H1 (cell line): ENCODE measurements at regions not wholly inside any gene's neighbourhood (a gene's known extent, or its start where the extent isn't known, plus 50 kb on each side); places are given as distances from the start of the nearest gene placed in this dataset.

Source experiments
- CTCF ChIA-PET: fragments of 300-600 bp; sonication (Branson Sonifier 250); formaldehyde crosslinking; loops from one replicate; lab custom pipeline; 2021; ENCODE audit not compliant: partially characterized antibody; lab: Charles Lee
- POLR2A ChIA-PET: fragments of 300-600 bp; sonication (Branson Sonifier 250); formaldehyde crosslinking; loops from one replicate; lab custom pipeline; 2021; ENCODE audit warnings: inconsistent platforms; ENCODE audit not compliant: partially characterized antibody; lab: Charles Lee
- DNase-seq, 2 experiments: peaks; one replicate each; pipeline versions ENCODE4 v3.0.0 to v3.0.0-alpha.2; 2010 to 2022; ENCODE audit warnings: low spot score in 2 of 2, low read depth in 1 of 2, mixed read lengths in 1 of 2
- FAIRE-seq: peaks from 2 replicates; lab custom pipeline; 2011; peaks lifted over from hg19 to GRCh38; lab: Jason Lieb, UNC
- H2AFZ ChIP-seq: 2 replicates; pipeline ENCODE4 v1.8.1; 2012; ENCODE audit warnings: low read length, inconsistent platforms
- H2AK5ac ChIP-seq: 2 replicates; pipeline ENCODE4 v1.6.1; 2013; ENCODE audit warnings: low read depth, low read length
- H2BK120ac ChIP-seq: replicated peaks from 2 replicates; pipeline ENCODE3; 2013; ENCODE audit warnings: low read depth, low read length, inconsistent platforms
- H2BK12ac ChIP-seq: 2 replicates; pipeline ENCODE4 v1.6.1; 2013; ENCODE audit warnings: low read depth, low read length
- H2BK15ac ChIP-seq: 2 replicates; pipeline ENCODE4 v1.6.1; 2013; ENCODE audit warnings: low read length
- H2BK20ac ChIP-seq: 2 replicates; pipeline ENCODE4 v1.6.1; 2013; ENCODE audit warnings: low read length
- H2BK5ac ChIP-seq: 2 replicates; pipeline ENCODE4 v1.6.1; 2013; ENCODE audit warnings: low read depth, low read length
- H3K14ac ChIP-seq: 2 replicates; pipeline ENCODE4 v1.6.1; 2013; ENCODE audit warnings: inconsistent platforms; ENCODE audit not compliant: insufficient read length
- H3K18ac ChIP-seq: 2 replicates; pipeline ENCODE4 v1.6.1; 2013; ENCODE audit warnings: low read length; ENCODE audit errors: extremely low read depth
- H3K23ac ChIP-seq: 2 replicates; pipeline ENCODE4 v1.6.1; 2013; ENCODE audit warnings: inconsistent platforms; ENCODE audit not compliant: insufficient read length
- H3K23me2 ChIP-seq: 2 replicates; pipeline ENCODE4 v1.6.1; 2013; ENCODE audit warnings: low read depth, low read length
- H3K27ac ChIP-seq: 2 replicates; pipeline ENCODE4 v1.6.1; 2011; ENCODE audit warnings: low read depth, low read length, inconsistent platforms
- H3K27me3 ChIP-seq, 4 experiments: replicated peaks in 1 of 4; 1 replicate in 1 of 4; 2 replicates in 3 of 4; pipeline versions ENCODE4 v1.6.1 to v1.8.1; 2011 to 2013; ENCODE audit warnings: low read length in 3 of 4, mild to moderate bottlenecking in 3 of 4, inconsistent platforms in 2 of 4, mixed read lengths in 2 of 4, moderate library complexity in 1 of 4; ENCODE audit not compliant: control insufficient read depth in 3 of 4, insufficient read depth in 3 of 4; ENCODE audit errors: extremely low read depth in 1 of 4
- H3K36me3 ChIP-seq, 4 experiments: 2 replicates each; pipeline versions ENCODE4 v1.6.1 to v1.8.1; 2011 to 2013; ENCODE audit warnings: mild to moderate bottlenecking in 4 of 4, low read length in 3 of 4, moderate library complexity in 2 of 4, control low read depth in 1 of 4, inconsistent platforms in 1 of 4; ENCODE audit not compliant: insufficient read depth in 4 of 4, control insufficient read depth in 2 of 4
- H3K4ac ChIP-seq: replicated peaks from 2 replicates; pipeline ENCODE3; 2013; ENCODE audit warnings: low read length, low read depth, mixed read lengths, inconsistent platforms; ENCODE audit not compliant: insufficient read length
- H3K4me1 ChIP-seq, 4 experiments: replicated peaks in 1 of 4; 1 replicate in 1 of 4; 2 replicates in 3 of 4; pipeline versions ENCODE4 v1.6.1 to v1.8.1; 2011 to 2013; ENCODE audit warnings: low read length in 3 of 4, inconsistent platforms in 2 of 4, mixed read lengths in 1 of 4; ENCODE audit not compliant: insufficient read depth in 4 of 4, control insufficient read depth in 3 of 4
- H3K4me2 ChIP-seq, 2 experiments: 2 replicates each; pipeline versions ENCODE4 v1.6.1 to v1.8.1; 2011 to 2013; ENCODE audit warnings: low read depth in 2 of 2, low read length in 2 of 2, control low read depth in 1 of 2, inconsistent platforms in 1 of 2, mild to moderate bottlenecking in 1 of 2; ENCODE audit not compliant: insufficient read depth in 1 of 2
- H3K4me3 ChIP-seq, 4 experiments: fragments of 200-600, 300-600 bp in 1 of 4; sonication (generic), shearing (Covaris generic), sonication (Bioruptor Twin) in 1 of 4; 2 replicates each; pipeline versions ENCODE4 v1.5.1 to v1.8.1; 2011 to 2016; ENCODE audit warnings: low read length in 4 of 4, low read depth in 3 of 4, control low read depth in 2 of 4, inconsistent platforms in 2 of 4, mild to moderate bottlenecking in 2 of 4, mixed read lengths in 1 of 4, moderate library complexity in 1 of 4; ENCODE audit not compliant: insufficient read depth in 2 of 4; ENCODE audit errors: extremely low read depth in 1 of 4
- H3K56ac ChIP-seq: replicated peaks from 2 replicates; pipeline ENCODE3; 2013; ENCODE audit warnings: low read depth, mild to moderate bottlenecking, mixed read lengths, low read length, inconsistent platforms; ENCODE audit not compliant: insufficient read length
- H3K79me1 ChIP-seq: 2 replicates; pipeline ENCODE4 v1.6.1; 2013; ENCODE audit warnings: low read depth, low read length, control low read depth
- H3K79me2 ChIP-seq, 2 experiments: 2 replicates each; pipeline versions ENCODE4 v1.6.1 to v1.8.1; 2012 to 2013; ENCODE audit warnings: low read length in 2 of 2, mild to moderate bottlenecking in 2 of 2, inconsistent platforms in 1 of 2; ENCODE audit not compliant: insufficient read depth in 2 of 2, control insufficient read depth in 1 of 2
- H3K9ac ChIP-seq, 4 experiments: replicated peaks in 1 of 4; 1 replicate in 1 of 4; 2 replicates in 3 of 4; pipeline versions ENCODE4 v1.6.1 to v1.8.1; 2011 to 2013; ENCODE audit warnings: low read depth in 3 of 4, low read length in 3 of 4, control low read depth in 2 of 4, mild to moderate bottlenecking in 2 of 4, moderate library complexity in 2 of 4, inconsistent platforms in 1 of 4; ENCODE audit errors: extremely low read depth in 1 of 4
- H3K9me3 ChIP-seq, 2 experiments: 2 replicates each; pipeline versions ENCODE4 v1.6.1 to v1.8.1; 2012 to 2013; ENCODE audit warnings: mild to moderate bottlenecking in 2 of 2, moderate library complexity in 2 of 2, control low read depth in 1 of 2, inconsistent platforms in 1 of 2, low read depth in 1 of 2, low read length in 1 of 2, mixed read lengths in 1 of 2; ENCODE audit not compliant: insufficient read depth in 2 of 2
- H4K20me1 ChIP-seq, 2 experiments: replicated peaks in 1 of 2; 2 replicates each; pipeline versions ENCODE3 to v1.8.1; 2011 to 2013; ENCODE audit warnings: inconsistent platforms in 2 of 2, low read length in 2 of 2, mild to moderate bottlenecking in 1 of 2; ENCODE audit not compliant: insufficient read depth in 2 of 2, control insufficient read depth in 1 of 2
- H4K5ac ChIP-seq: 2 replicates; pipeline ENCODE4 v1.6.1; 2013; ENCODE audit warnings: low read length, low read depth, mixed read lengths, inconsistent platforms; ENCODE audit not compliant: insufficient read length
- H4K8ac ChIP-seq: 2 replicates; pipeline ENCODE4 v1.8.0; 2013; ENCODE audit warnings: mild to moderate bottlenecking, moderate library complexity, low read length, inconsistent platforms; ENCODE audit not compliant: insufficient read depth; ENCODE audit errors: extremely low read depth
- H4K91ac ChIP-seq: replicated peaks from 2 replicates; pipeline ENCODE3; 2013; ENCODE audit warnings: low read length, mixed read lengths, inconsistent platforms; ENCODE audit not compliant: insufficient read length
- BCL11A ChIP-seq, 2 experiments: IDR thresholded peaks; one replicate each; pipeline ENCODE4 v1.6.1; 2011; ENCODE audit warnings: low read depth in 2 of 2, low read length in 2 of 2, mild to moderate bottlenecking in 2 of 2
- MAFK ChIP-seq: IDR thresholded peaks from 2 replicates; pipeline ENCODE4 v1.6.1; 2012; ENCODE audit warnings: low read depth, mild to moderate bottlenecking, improper control_type of control experiment, low read length
- RFX5 ChIP-seq: IDR thresholded peaks from 2 replicates; pipeline ENCODE4 v1.6.1; 2011; ENCODE audit warnings: low read depth, low read length, improper control_type of control experiment, borderline replicate concordance
- SAP30 ChIP-seq: fragments of 300-600 bp; sonication (generic); IDR thresholded peaks from 2 replicates; pipeline ENCODE4 v1.7.1; 2012; ENCODE audit warnings: low read length, moderate library complexity, mild to moderate bottlenecking, inconsistent platforms; ENCODE audit not compliant: insufficient read depth, insufficient replicate concordance
- USF2 ChIP-seq: IDR thresholded peaks from 2 replicates; pipeline ENCODE4 v1.6.1; 2011; ENCODE audit warnings: low read length, improper control_type of control experiment
- ZNF274 ChIP-seq: IDR thresholded peaks from 2 replicates; pipeline ENCODE4 v1.7.0; 2012; ENCODE audit warnings: low read length, borderline replicate concordance; ENCODE audit errors: extremely low read depth
- WGBS, 2 experiments: shearing (Covaris generic) in 1 of 2; methylation state at CpG; one replicate each; pipeline versions ENCODE4 v1.1.6 to v1.1.7; 2013 to 2015; ENCODE audit warnings: low lambda C conversion rate in 2 of 2, mixed read lengths in 2 of 2, inconsistent platforms in 1 of 2, low coverage in 1 of 2, missing lambda C conversion rate in 1 of 2; ENCODE audit not compliant: insufficient replicate concordance in 2 of 2, insufficient coverage in 1 of 2, insufficient read length in 1 of 2; ENCODE audit errors: extremely low coverage in 1 of 2, missing lambda C conversion rate in 1 of 2; 5-methylcytosine and 5-hydroxymethylcytosine counted together

- no peak overlapping the region for H3K27ac ChIP-seq
- H4K8ac ChIP-seq, result no peak overlapping the region
- H2BK120ac ChIP-seq, result no peak overlapping the region
- DNase-seq (no peak), FAIRE-seq (no peak)
- no peak overlapping the region for H3K4ac ChIP-seq
- no peak overlapping the region for H3K4me3 ChIP-seq
- H2BK20ac ChIP-seq, result no peak overlapping the region
- H2BK15ac ChIP-seq, result no peak overlapping the region
- H3K27me3 ChIP-seq, result no peaks in the 10 kb centered on the region; a peak in 1 of 7 replicates
- H3K56ac ChIP-seq, result no peak overlapping the region
- H4K20me1 ChIP-seq, result no peaks in the 10 kb centered on the region
- ChIA-PET POLR2A (no interaction called here), CTCF (no interaction called here)
- no peaks in the 10 kb centered on the region for H3K23me2 ChIP-seq
- no peak overlapping the region for H2AFZ ChIP-seq
- no peaks in the 10 kb centered on the region for H3K79me2 ChIP-seq
- no peak for TF ChIP-seq RFX5
- TF ChIP-seq MAFK, result peak; percentile 74
- no peak for TF ChIP-seq SAP30
- no peak for TF ChIP-seq USF2
- no peak for TF ChIP-seq ZNF274
- no peak for TF ChIP-seq BCL11A (IDR thresholded peaks at IDR 0.05; ENCODE audit: low read depth in 2 of 2, low read length in 2 of 2)
- no peak overlapping the region for H2AK5ac ChIP-seq
- H4K91ac ChIP-seq, result no peak overlapping the region
- no peak overlapping the region for H2BK5ac ChIP-seq
- no peak overlapping the region for H3K18ac ChIP-seq
- no peaks in the 10 kb centered on the region for H3K36me3 ChIP-seq
- H3K79me1 ChIP-seq, result no peaks in the 10 kb centered on the region
- H3K14ac ChIP-seq, result no peak overlapping the region
- no peak overlapping the region for H4K5ac ChIP-seq
- no peak overlapping the region for H3K9ac ChIP-seq
- H2BK12ac ChIP-seq, result no peak overlapping the region
- H3K9me3 ChIP-seq, result no peaks in the 10 kb centered on the region
- H3K4me2 ChIP-seq, result no peak overlapping the region
- no peak overlapping the region for H3K23ac ChIP-seq
- no peaks in the 10 kb centered on the region for H3K4me1 ChIP-seq
- WGBS, 2 experiments, result 93% methylated on average over 2 of the region's 2 CpGs; no CpG with 5 or more reads in 1 of the 2 experiments
Observed at GRCh38 chr7:84283798-84284197, 89.2 kb upstream of the SEMA3A start.
